ENCODE measurements at regions not wholly inside any gene's neighbourhood (a gene's known extent, or its start where the extent isn't known, plus 50 kb on each side); places are given as distances from the start of the nearest gene placed in this dataset.

DNA sequence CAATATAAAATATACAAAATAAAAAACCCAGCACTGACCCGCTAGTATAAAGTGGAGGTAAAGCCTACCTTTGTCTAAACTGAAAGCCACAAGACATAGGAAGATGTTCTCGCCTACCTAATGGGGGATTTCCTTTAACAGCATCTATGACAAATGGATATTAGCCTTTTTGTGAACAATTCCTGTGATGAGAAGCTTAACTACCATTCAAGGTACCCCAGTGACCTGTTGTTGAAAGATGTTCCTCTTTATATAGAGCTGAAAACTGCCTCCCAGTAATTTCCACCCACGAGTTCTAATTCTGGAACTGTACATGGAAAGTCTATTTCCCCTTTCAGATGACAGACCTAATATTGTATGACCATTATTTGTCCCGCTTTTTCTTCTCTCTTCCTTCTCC, 109.8 kb upstream of the RASGRP1 start (continued):
- TF ChIP-seq, protein P1, sequence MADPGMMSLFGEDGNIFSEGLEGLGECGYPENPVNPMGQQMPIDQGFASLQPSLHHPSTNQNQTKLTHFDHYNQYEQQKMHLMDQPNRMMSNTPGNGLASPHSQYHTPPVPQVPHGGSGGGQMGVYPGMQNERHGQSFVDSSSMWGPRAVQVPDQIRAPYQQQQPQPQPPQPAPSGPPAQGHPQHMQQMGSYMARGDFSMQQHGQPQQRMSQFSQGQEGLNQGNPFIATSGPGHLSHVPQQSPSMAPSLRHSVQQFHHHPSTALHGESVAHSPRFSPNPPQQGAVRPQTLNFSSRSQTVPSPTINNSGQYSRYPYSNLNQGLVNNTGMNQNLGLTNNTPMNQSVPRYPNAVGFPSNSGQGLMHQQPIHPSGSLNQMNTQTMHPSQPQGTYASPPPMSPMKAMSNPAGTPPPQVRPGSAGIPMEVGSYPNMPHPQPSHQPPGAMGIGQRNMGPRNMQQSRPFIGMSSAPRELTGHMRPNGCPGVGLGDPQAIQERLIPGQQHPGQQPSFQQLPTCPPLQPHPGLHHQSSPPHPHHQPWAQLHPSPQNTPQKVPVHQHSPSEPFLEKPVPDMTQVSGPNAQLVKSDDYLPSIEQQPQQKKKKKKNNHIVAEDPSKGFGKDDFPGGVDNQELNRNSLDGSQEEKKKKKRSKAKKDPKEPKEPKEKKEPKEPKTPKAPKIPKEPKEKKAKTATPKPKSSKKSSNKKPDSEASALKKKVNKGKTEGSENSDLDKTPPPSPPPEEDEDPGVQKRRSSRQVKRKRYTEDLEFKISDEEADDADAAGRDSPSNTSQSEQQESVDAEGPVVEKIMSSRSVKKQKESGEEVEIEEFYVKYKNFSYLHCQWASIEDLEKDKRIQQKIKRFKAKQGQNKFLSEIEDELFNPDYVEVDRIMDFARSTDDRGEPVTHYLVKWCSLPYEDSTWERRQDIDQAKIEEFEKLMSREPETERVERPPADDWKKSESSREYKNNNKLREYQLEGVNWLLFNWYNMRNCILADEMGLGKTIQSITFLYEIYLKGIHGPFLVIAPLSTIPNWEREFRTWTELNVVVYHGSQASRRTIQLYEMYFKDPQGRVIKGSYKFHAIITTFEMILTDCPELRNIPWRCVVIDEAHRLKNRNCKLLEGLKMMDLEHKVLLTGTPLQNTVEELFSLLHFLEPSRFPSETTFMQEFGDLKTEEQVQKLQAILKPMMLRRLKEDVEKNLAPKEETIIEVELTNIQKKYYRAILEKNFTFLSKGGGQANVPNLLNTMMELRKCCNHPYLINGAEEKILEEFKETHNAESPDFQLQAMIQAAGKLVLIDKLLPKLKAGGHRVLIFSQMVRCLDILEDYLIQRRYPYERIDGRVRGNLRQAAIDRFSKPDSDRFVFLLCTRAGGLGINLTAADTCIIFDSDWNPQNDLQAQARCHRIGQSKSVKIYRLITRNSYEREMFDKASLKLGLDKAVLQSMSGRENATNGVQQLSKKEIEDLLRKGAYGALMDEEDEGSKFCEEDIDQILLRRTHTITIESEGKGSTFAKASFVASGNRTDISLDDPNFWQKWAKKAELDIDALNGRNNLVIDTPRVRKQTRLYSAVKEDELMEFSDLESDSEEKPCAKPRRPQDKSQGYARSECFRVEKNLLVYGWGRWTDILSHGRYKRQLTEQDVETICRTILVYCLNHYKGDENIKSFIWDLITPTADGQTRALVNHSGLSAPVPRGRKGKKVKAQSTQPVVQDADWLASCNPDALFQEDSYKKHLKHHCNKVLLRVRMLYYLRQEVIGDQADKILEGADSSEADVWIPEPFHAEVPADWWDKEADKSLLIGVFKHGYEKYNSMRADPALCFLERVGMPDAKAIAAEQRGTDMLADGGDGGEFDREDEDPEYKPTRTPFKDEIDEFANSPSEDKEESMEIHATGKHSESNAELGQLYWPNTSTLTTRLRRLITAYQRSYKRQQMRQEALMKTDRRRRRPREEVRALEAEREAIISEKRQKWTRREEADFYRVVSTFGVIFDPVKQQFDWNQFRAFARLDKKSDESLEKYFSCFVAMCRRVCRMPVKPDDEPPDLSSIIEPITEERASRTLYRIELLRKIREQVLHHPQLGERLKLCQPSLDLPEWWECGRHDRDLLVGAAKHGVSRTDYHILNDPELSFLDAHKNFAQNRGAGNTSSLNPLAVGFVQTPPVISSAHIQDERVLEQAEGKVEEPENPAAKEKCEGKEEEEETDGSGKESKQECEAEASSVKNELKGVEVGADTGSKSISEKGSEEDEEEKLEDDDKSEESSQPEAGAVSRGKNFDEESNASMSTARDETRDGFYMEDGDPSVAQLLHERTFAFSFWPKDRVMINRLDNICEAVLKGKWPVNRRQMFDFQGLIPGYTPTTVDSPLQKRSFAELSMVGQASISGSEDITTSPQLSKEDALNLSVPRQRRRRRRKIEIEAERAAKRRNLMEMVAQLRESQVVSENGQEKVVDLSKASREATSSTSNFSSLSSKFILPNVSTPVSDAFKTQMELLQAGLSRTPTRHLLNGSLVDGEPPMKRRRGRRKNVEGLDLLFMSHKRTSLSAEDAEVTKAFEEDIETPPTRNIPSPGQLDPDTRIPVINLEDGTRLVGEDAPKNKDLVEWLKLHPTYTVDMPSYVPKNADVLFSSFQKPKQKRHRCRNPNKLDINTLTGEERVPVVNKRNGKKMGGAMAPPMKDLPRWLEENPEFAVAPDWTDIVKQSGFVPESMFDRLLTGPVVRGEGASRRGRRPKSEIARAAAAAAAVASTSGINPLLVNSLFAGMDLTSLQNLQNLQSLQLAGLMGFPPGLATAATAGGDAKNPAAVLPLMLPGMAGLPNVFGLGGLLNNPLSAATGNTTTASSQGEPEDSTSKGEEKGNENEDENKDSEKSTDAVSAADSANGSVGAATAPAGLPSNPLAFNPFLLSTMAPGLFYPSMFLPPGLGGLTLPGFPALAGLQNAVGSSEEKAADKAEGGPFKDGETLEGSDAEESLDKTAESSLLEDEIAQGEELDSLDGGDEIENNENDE (IDR thresholded peaks at IDR 0.05; ENCODE audit: insufficient replicate concordance, low read length): no peak
- TF ChIP-seq SP4 (IDR thresholded peaks at IDR 0.05; ENCODE audit: low read length) (no peak), RXRA (IDR thresholded peaks at IDR 0.05; ENCODE audit: insufficient read depth, low read depth, low read length) (no peak), POLR2A (IDR thresholded peaks at IDR 0.05; ENCODE audit: control extremely low read depth in 1 of 2, low read depth in 2 of 2, low read length in 2 of 2) (no peak), SIX5 (IDR thresholded peaks at IDR 0.05; ENCODE audit: low read depth, low read length) (no peak), ZNF274 (IDR thresholded peaks at IDR 0.05; ENCODE audit: borderline replicate concordance, extremely low read depth, low read length) (no peak)
- TF ChIP-seq, protein P2, sequence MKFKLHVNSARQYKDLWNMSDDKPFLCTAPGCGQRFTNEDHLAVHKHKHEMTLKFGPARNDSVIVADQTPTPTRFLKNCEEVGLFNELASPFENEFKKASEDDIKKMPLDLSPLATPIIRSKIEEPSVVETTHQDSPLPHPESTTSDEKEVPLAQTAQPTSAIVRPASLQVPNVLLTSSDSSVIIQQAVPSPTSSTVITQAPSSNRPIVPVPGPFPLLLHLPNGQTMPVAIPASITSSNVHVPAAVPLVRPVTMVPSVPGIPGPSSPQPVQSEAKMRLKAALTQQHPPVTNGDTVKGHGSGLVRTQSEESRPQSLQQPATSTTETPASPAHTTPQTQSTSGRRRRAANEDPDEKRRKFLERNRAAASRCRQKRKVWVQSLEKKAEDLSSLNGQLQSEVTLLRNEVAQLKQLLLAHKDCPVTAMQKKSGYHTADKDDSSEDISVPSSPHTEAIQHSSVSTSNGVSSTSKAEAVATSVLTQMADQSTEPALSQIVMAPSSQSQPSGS (IDR thresholded peaks at IDR 0.05; ENCODE audit: low read length): no peak
